Endothelial cell of umbilical vein (primary cell): ENCODE measurements at regions not wholly inside any gene's neighbourhood (a gene's known extent, or its start where the extent isn't known, plus 50 kb on each side); places are given as distances from the start of the nearest gene placed in this dataset.

Experiments used
- BruUV-seq: library from RNA; stranded (reverse); fragments of 400-500 nt; replicated peaks from 2 replicates; lab custom pipeline; 2021; lab: Mats Ljungman, UMichigan
- CTCF ChIA-PET: fragments of 300-600, 350-600 bp; sonication (Branson Sonifier 250); formaldehyde crosslinking; loops from one replicate; lab custom pipeline; 2021; ENCODE audit warnings: antibody characterized with exemption, inconsistent platforms; lab: Charles Lee
- POLR2A ChIA-PET: fragments of 300-600, 350-600 bp; sonication (Branson Sonifier 250); formaldehyde crosslinking; loops from one replicate; lab custom pipeline; 2021; ENCODE audit warnings: antibody characterized with exemption, inconsistent platforms; lab: Charles Lee
- DNase-seq: peaks from one replicate; pipeline ENCODE4 v3.0.0-alpha.2; 2011; ENCODE audit warnings: low read depth, low spot score
- FAIRE-seq: peaks from 2 replicates; lab custom pipeline; 2011; peaks lifted over from hg19 to GRCh38; lab: Jason Lieb, UNC
- H2AFZ ChIP-seq: 2 replicates; pipeline ENCODE4 v1.6.0; 2012; ENCODE audit warnings: low read depth, low read length, control low read depth, inconsistent platforms
- H3K27ac ChIP-seq: 2 replicates; pipeline ENCODE4 v1.5.1; 2011; ENCODE audit warnings: low read depth, mild to moderate bottlenecking, control low read depth, low read length, moderate library complexity; ENCODE audit not compliant: insufficient read depth
- H3K27me3 ChIP-seq, 2 experiments: 2 replicates each; pipeline versions ENCODE4 v1.6.0 to v1.6.1; 2011; ENCODE audit warnings: low read length in 2 of 2, mixed read lengths in 1 of 2; ENCODE audit not compliant: control insufficient read depth in 2 of 2, insufficient read depth in 2 of 2
- H3K36me3 ChIP-seq, 2 experiments: 2 replicates in 1 of 2; 3 replicates in 1 of 2; pipeline ENCODE4 v1.5.1; 2011; ENCODE audit warnings: low read length in 2 of 2, mild to moderate bottlenecking in 1 of 2, moderate library complexity in 1 of 2; ENCODE audit not compliant: control insufficient read depth in 2 of 2, insufficient read depth in 2 of 2; ENCODE audit errors: extremely low read depth in 1 of 2
- H3K4me1 ChIP-seq: 3 replicates; pipeline ENCODE4 v1.5.1; 2011; ENCODE audit warnings: mild to moderate bottlenecking, low read length; ENCODE audit not compliant: control insufficient read depth, insufficient read depth; ENCODE audit errors: extremely low read depth
- H3K4me2 ChIP-seq: 2 replicates; pipeline ENCODE4 v1.6.1; 2011; ENCODE audit warnings: low read length, control low read depth, mixed read lengths; ENCODE audit not compliant: insufficient read depth
- H3K4me3 ChIP-seq, 3 experiments: fragments of 200-600 bp in 1 of 3; sonication (generic), shearing (Covaris generic) in 1 of 3; replicated peaks in 1 of 3; 2 replicates each; pipeline ENCODE4 v1.5.1; 2011 to 2016; ENCODE audit warnings: control low read depth in 3 of 3, low read length in 3 of 3, mild to moderate bottlenecking in 2 of 3, inconsistent platforms in 1 of 3, low read depth in 1 of 3, moderate library complexity in 1 of 3; ENCODE audit not compliant: insufficient read depth in 1 of 3
- H3K79me2 ChIP-seq: 2 replicates; pipeline ENCODE4 v1.6.0; 2012; ENCODE audit warnings: low read length, inconsistent platforms; ENCODE audit not compliant: control insufficient read depth, insufficient read depth
- H3K9ac ChIP-seq: replicated peaks from 2 replicates; pipeline ENCODE3; 2011; ENCODE audit warnings: low read length, control low read depth; ENCODE audit not compliant: insufficient read depth; ENCODE audit errors: extremely low read depth
- H3K9me1 ChIP-seq: replicated peaks from 3 replicates; pipeline ENCODE4 v1.6.0; 2011; ENCODE audit warnings: mild to moderate bottlenecking, low read length; ENCODE audit not compliant: control insufficient read depth, insufficient read depth; ENCODE audit errors: extremely low read depth
- H3K9me3 ChIP-seq: replicated peaks from 2 replicates; pipeline ENCODE4 v1.5.1; 2012; ENCODE audit warnings: low read length, inconsistent platforms; ENCODE audit not compliant: control insufficient read depth, insufficient read depth
- H4K20me1 ChIP-seq: replicated peaks from 2 replicates; pipeline ENCODE3; 2011; ENCODE audit warnings: mild to moderate bottlenecking, low read length; ENCODE audit not compliant: control insufficient read depth, insufficient read depth; ENCODE audit errors: extremely low read depth
- EZH2 ChIP-seq: IDR thresholded peaks from 2 replicates; pipeline ENCODE4 v1.6.1; 2012; ENCODE audit warnings: borderline replicate concordance, low read depth, mild to moderate bottlenecking, moderate library complexity, low read length, inconsistent platforms; ENCODE audit not compliant: severe bottlenecking
- FOS ChIP-seq: IDR thresholded peaks from 2 replicates; pipeline ENCODE4 v1.6.1; 2011; ENCODE audit warnings: mild to moderate bottlenecking, low read length, moderate library complexity, borderline replicate concordance; ENCODE audit not compliant: insufficient read depth
- GATA2 ChIP-seq: IDR thresholded peaks from 2 replicates; pipeline ENCODE4 v1.7.0; 2011; ENCODE audit warnings: low read depth, mild to moderate bottlenecking, moderate library complexity, mixed read lengths, low read length; ENCODE audit not compliant: insufficient read length, insufficient read depth
- JUN ChIP-seq: IDR thresholded peaks from 2 replicates; pipeline ENCODE4 v1.6.1; 2011; ENCODE audit warnings: borderline replicate concordance, low read depth; ENCODE audit not compliant: insufficient read length, insufficient read depth
- MYC ChIP-seq: IDR thresholded peaks from one replicate; pipeline ENCODE4 v1.6.1; 2011; ENCODE audit warnings: mild to moderate bottlenecking, low read depth, low read length
- POLR2A ChIP-seq: IDR thresholded peaks from 2 replicates; pipeline ENCODE4 v1.6.1; 2012; ENCODE audit warnings: low read depth, mild to moderate bottlenecking, control low read depth, low read length
- POLR2AphosphoS5 ChIP-seq: IDR thresholded peaks from 2 replicates; pipeline ENCODE4 v1.6.1; 2012; ENCODE audit warnings: low read depth, mild to moderate bottlenecking, control low read depth, low read length, moderate library complexity; ENCODE audit not compliant: insufficient read depth
- dilution Hi-C: fragments of 300-500 bp; cut with MboI; formaldehyde crosslinking; loops from one replicate; pipeline ENCODE4 v1.15.0; 2019; ENCODE audit warnings: low sequenced_read_pairs; ENCODE audit not compliant: extremely low pct_ligation_motif_present
- intact Hi-C: fragments of 100-400 bp; cut with micrococcal nuclease; formaldehyde crosslinking; loops from one replicate; pipeline ENCODE4 v1.10.0; 2022
- TF ChIP-seq, protein P1 (sequence below), 2 donors: IDR thresholded peaks; 1 replicate in 1 of 2; 2 replicates in 1 of 2; pipeline ENCODE4 v1.5.1; 2011; ENCODE audit warnings: low read length in 2 of 2, mild to moderate bottlenecking in 2 of 2, moderate library complexity in 2 of 2, control low read depth in 1 of 2, inconsistent platforms in 1 of 2, low read depth in 1 of 2; ENCODE audit not compliant: insufficient read depth in 1 of 2; ENCODE audit errors: extremely low read depth in 1 of 2
- TF ChIP-seq, protein P2 (sequence below): IDR thresholded peaks from 2 replicates; pipeline ENCODE4 v1.6.1; 2011; ENCODE audit not compliant: insufficient read depth, insufficient read length

- no peaks in the 10 kb centered on the region for H3K9me1 ChIP-seq
- no peak overlapping the region for H2AFZ ChIP-seq
- no peak overlapping the region for H3K9ac ChIP-seq
- dilution Hi-C loops: no loop called here
- no peaks in the 10 kb centered on the region for H3K9me3 ChIP-seq
- no peaks in the 10 kb centered on the region for H4K20me1 ChIP-seq
- no peaks in the 10 kb centered on the region for H3K36me3 ChIP-seq
- no TSS peak for BruUV-seq
- no peak overlapping the region for H3K4me3 ChIP-seq
- no peak overlapping the region for H3K27ac ChIP-seq
- no peaks in the 10 kb centered on the region for H3K27me3 ChIP-seq
- CTCF ChIA-PET: no interaction called here
- no peaks in the 10 kb centered on the region for H3K4me1 ChIP-seq
- DNase-seq (no peak), FAIRE-seq (no peak)
- no peak for TF ChIP-seq FOS
- POLR2A ChIA-PET: no interaction called here
- no peaks in the 10 kb centered on the region for H3K79me2 ChIP-seq
- intact Hi-C loops: no loop called here
- no peak overlapping the region for H3K4me2 ChIP-seq
Measured at GRCh38 chr1:187168297-187168696, 339.5 kb downstream of the PLA2G4A start.

DNA sequence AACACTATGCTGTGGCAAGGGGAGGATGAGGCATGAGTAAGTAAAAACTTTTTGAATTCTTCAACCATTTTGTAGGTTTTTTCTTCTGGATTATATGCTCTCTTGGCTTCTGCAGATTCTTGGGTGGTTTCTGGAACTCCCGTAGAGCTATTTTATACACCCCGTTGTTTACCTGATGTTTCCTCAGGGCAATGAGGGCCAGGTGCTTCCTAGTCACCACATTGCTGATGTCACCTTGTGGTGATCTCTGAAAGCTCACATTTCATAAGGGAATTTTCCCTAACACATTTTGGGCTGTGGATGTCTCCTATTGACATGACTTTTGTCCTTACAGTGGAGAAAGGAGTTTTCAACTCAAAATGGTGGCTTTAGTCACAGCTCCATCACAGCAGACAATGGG, 356.6 kb downstream of the PLA2G4A start:
- CTCF ChIA-PET: interaction anchor here (1.0 kb wide), 1 partner anchor 9 kb away, joined by 3 read pairs; no protein-coding TSS in a partner anchor
- H3K27ac ChIP-seq: no peak overlapping the region
- no peaks in the 10 kb centered on the region for H3K9me3 ChIP-seq
- POLR2A ChIA-PET: no interaction called here
- DNase-seq (no peak), FAIRE-seq (no peak)
- H3K27me3 ChIP-seq: no peaks in the 10 kb centered on the region
- intact Hi-C loops: no loop called here
- no peaks in the 10 kb centered on the region for H3K4me1 ChIP-seq
- no peak overlapping the region for H3K4me2 ChIP-seq
- dilution Hi-C loops: no loop called here
- TF ChIP-seq JUN (no peak), GATA2 (no peak), POLR2AphosphoS5 (no peak), FOS (no peak), MYC (no peak), POLR2A (no peak), EZH2 (no peak)
- TF ChIP-seq, protein P1, sequence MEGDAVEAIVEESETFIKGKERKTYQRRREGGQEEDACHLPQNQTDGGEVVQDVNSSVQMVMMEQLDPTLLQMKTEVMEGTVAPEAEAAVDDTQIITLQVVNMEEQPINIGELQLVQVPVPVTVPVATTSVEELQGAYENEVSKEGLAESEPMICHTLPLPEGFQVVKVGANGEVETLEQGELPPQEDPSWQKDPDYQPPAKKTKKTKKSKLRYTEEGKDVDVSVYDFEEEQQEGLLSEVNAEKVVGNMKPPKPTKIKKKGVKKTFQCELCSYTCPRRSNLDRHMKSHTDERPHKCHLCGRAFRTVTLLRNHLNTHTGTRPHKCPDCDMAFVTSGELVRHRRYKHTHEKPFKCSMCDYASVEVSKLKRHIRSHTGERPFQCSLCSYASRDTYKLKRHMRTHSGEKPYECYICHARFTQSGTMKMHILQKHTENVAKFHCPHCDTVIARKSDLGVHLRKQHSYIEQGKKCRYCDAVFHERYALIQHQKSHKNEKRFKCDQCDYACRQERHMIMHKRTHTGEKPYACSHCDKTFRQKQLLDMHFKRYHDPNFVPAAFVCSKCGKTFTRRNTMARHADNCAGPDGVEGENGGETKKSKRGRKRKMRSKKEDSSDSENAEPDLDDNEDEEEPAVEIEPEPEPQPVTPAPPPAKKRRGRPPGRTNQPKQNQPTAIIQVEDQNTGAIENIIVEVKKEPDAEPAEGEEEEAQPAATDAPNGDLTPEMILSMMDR (IDR thresholded peaks at IDR 0.05; ENCODE audit: extremely low read depth in 1 of 2, insufficient read depth in 1 of 2, low read depth in 1 of 2, low read length in 2 of 2): no peak
- TF ChIP-seq, protein P2, sequence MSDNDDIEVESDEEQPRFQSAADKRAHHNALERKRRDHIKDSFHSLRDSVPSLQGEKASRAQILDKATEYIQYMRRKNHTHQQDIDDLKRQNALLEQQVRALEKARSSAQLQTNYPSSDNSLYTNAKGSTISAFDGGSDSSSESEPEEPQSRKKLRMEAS: no peak
- no peak overlapping the region for H2AFZ ChIP-seq
- no peaks in the 10 kb centered on the region for H3K36me3 ChIP-seq
- H4K20me1 ChIP-seq: no peaks in the 10 kb centered on the region
- H3K4me3 ChIP-seq: no peak overlapping the region
- no TSS peak for BruUV-seq
- H3K9ac ChIP-seq: no peak overlapping the region
- no peaks in the 10 kb centered on the region for H3K9me1 ChIP-seq
- no peaks in the 10 kb centered on the region for H3K79me2 ChIP-seq
